Subcutaneous abdominal adipose tissue (tissue), 5 donors: ENCODE measurements at regions not wholly inside any gene's neighbourhood (a gene's known extent, or its start where the extent isn't known, plus 50 kb on each side); places are given as distances from the start of the nearest gene placed in this dataset.

ENCODE experiments used
- H3K27ac ChIP-seq: one replicate; pipeline ENCODE4 v1.7.0; 2013; ENCODE audit warnings: low read depth, mild to moderate bottlenecking, inconsistent platforms, low read length, moderate library complexity
- H3K27me3 ChIP-seq, 5 donors: one replicate each; pipeline ENCODE4 v1.7.0; 2013; ENCODE audit warnings: low read length in 5 of 5, inconsistent platforms in 1 of 5; ENCODE audit not compliant: control insufficient read depth in 5 of 5, insufficient read depth in 4 of 5
- H3K36me3 ChIP-seq, 5 donors: one replicate each; pipeline ENCODE4 v1.7.0; 2013; ENCODE audit warnings: low read length in 5 of 5; ENCODE audit not compliant: control insufficient read depth in 5 of 5, insufficient read depth in 5 of 5
- H3K4me1 ChIP-seq, 5 donors: one replicate each; pipeline ENCODE4 v1.7.0; 2013; ENCODE audit warnings: low read length in 5 of 5, mild to moderate bottlenecking in 3 of 5, moderate library complexity in 1 of 5; ENCODE audit not compliant: control insufficient read depth in 5 of 5, insufficient read depth in 5 of 5
- H3K4me3 ChIP-seq, 5 donors: one replicate each; pipeline ENCODE4 v1.7.0; 2013; ENCODE audit warnings: low read length in 5 of 5, low read depth in 1 of 5
- H3K9ac ChIP-seq, 5 donors: one replicate each; pipeline ENCODE4 v1.7.0; 2013; ENCODE audit warnings: low read length in 5 of 5, mild to moderate bottlenecking in 4 of 5, moderate library complexity in 3 of 5
- H3K9me3 ChIP-seq, 5 donors: one replicate each; pipeline ENCODE4 v1.7.0; 2013; ENCODE audit warnings: low read length in 5 of 5; ENCODE audit not compliant: control insufficient read depth in 5 of 5
- donor health status: healthy.
- donor health status: healthy.
- donor health status: healthy.
- donor health status: healthy.
- donor health status: healthy.

- Histone ChIP-seq H3K9me3 (peaks cover 0 to 7% (median 0%) of the 10 kb centered on the region in 5 donors), H3K4me1 (no peaks in the 10 kb centered on the region), H3K36me3 (no peaks in the 10 kb centered on the region), H3K4me3 (no peak overlapping the region), H3K9ac (no peak overlapping the region), H3K27ac (no peak overlapping the region), H3K27me3 (no peaks in the 10 kb centered on the region)
Measured at GRCh38 chr5:86824637-86825036, 206.9 kb downstream of the COX7C start.

GRCh38 chr5:86831128-86831527 lies 213.4 kb downstream of the COX7C start:
- H3K4me1 ChIP-seq = no peaks in the 10 kb centered on the region
- H3K9me3 ChIP-seq = peaks cover 0 to 4% (median 0%) of the 10 kb centered on the region in 5 donors
- H3K9ac ChIP-seq = no peak overlapping the region
- H3K4me3 ChIP-seq = no peak overlapping the region
- no peaks in the 10 kb centered on the region for H3K36me3 ChIP-seq
- H3K27ac ChIP-seq = no peak overlapping the region
- no peaks in the 10 kb centered on the region for H3K27me3 ChIP-seq

- no peaks in the 10 kb centered on the region for H3K27me3 ChIP-seq
- peaks cover 0 to 1% (median 0%) of the 10 kb centered on the region in 5 donors for H3K9me3 ChIP-seq
- H3K4me3 ChIP-seq = no peak overlapping the region
- H3K36me3 ChIP-seq = no peaks in the 10 kb centered on the region
- no peak overlapping the region for H3K9ac ChIP-seq
- no peaks in the 10 kb centered on the region for H3K4me1 ChIP-seq
- H3K27ac ChIP-seq = no peak overlapping the region
Measured at GRCh38 chr5:86833868-86834267, 216.1 kb downstream of the COX7C start.

GRCh38 chr5:86837610-86838009 lies 219.9 kb downstream of the COX7C start:
- H3K9ac ChIP-seq = no peak overlapping the region
- H3K9me3 ChIP-seq = peaks cover 0 to 4% (median 0%) of the 10 kb centered on the region in 5 donors
- no peak overlapping the region for H3K27ac ChIP-seq
- no peaks in the 10 kb centered on the region for H3K36me3 ChIP-seq
- H3K27me3 ChIP-seq = no peaks in the 10 kb centered on the region
- H3K4me3 ChIP-seq = no peak overlapping the region
- H3K4me1 ChIP-seq = no peaks in the 10 kb centered on the region

- Histone ChIP-seq H3K27ac (no peak overlapping the region), H3K36me3 (no peaks in the 10 kb centered on the region), H3K4me1 (no peaks in the 10 kb centered on the region), H3K9ac (no peak overlapping the region), H3K9me3 (peaks cover 0 to 4% (median 0%) of the 10 kb centered on the region in 5 donors), H3K4me3 (no peak overlapping the region), H3K27me3 (no peaks in the 10 kb centered on the region)
Measured at GRCh38 chr5:86838083-86838482, 220.3 kb downstream of the COX7C start.

GRCh38 chr5:86841000-86841644 lies 223.4 kb downstream of the COX7C start:
- no peaks in the 10 kb centered on the region for H3K4me1 ChIP-seq
- no peaks in the 10 kb centered on the region for H3K27me3 ChIP-seq
- no peak overlapping the region for H3K9ac ChIP-seq
- H3K36me3 ChIP-seq = no peaks in the 10 kb centered on the region
- no peak overlapping the region for H3K4me3 ChIP-seq
- H3K9me3 ChIP-seq = peaks cover 0 to 4% (median 0%) of the 10 kb centered on the region in 5 donors
- H3K27ac ChIP-seq = no peak overlapping the region

GRCh38 chr5:86858442-86858841 lies 240.7 kb downstream of the COX7C start:
- H3K9ac ChIP-seq = no peak overlapping the region
- no peaks in the 10 kb centered on the region for H3K36me3 ChIP-seq
- no peak overlapping the region for H3K4me3 ChIP-seq
- peaks cover 0 to 10% (median 0%) of the 10 kb centered on the region in 5 donors for H3K4me1 ChIP-seq
- no peaks in the 10 kb centered on the region for H3K9me3 ChIP-seq
- no peaks in the 10 kb centered on the region for H3K27me3 ChIP-seq
- no peak overlapping the region for H3K27ac ChIP-seq

GRCh38 chr5:86861512-86861911 lies 243.8 kb downstream of the COX7C start:
- Histone ChIP-seq H3K27ac (no peak overlapping the region), H3K36me3 (no peaks in the 10 kb centered on the region), H3K4me1 (peaks cover 0 to 13% (median 0%) of the 10 kb centered on the region in 5 donors), H3K27me3 (no peaks in the 10 kb centered on the region), H3K9me3 (no peaks in the 10 kb centered on the region), H3K9ac (no peak overlapping the region), H3K4me3 (no peak overlapping the region)

GRCh38 chr5:86862093-86862492 lies 244.4 kb downstream of the COX7C start:
- Histone ChIP-seq H3K4me1 (peaks cover 0 to 13% (median 0%) of the 10 kb centered on the region in 5 donors), H3K36me3 (no peaks in the 10 kb centered on the region), H3K9ac (no peak overlapping the region), H3K9me3 (no peaks in the 10 kb centered on the region), H3K27ac (no peak overlapping the region), H3K27me3 (no peaks in the 10 kb centered on the region), H3K4me3 (no peak overlapping the region)

GRCh38 chr5:86864051-86864450 lies 246.3 kb downstream of the COX7C start:
- Histone ChIP-seq H3K4me1 (peaks cover 0 to 13% (median 0%) of the 10 kb centered on the region in 5 donors), H3K9ac (no peak overlapping the region), H3K4me3 (no peak overlapping the region), H3K36me3 (no peaks in the 10 kb centered on the region), H3K27me3 (no peaks in the 10 kb centered on the region), H3K9me3 (no peaks in the 10 kb centered on the region), H3K27ac (no peak overlapping the region)
